ENCODE measurements at regions not wholly inside any gene's neighbourhood (a gene's known extent, or its start where the extent isn't known, plus 50 kb on each side); places are given as distances from the start of the nearest gene placed in this dataset.
A peak's percentile ranks its signal among the peaks of the same experiment; 100 is the strongest.
"Not testable (repeated sequence)": the region's sequence is repeated elsewhere in the genome, so short reads cannot be mapped to it uniquely, and the experiment has no call there.

DNA sequence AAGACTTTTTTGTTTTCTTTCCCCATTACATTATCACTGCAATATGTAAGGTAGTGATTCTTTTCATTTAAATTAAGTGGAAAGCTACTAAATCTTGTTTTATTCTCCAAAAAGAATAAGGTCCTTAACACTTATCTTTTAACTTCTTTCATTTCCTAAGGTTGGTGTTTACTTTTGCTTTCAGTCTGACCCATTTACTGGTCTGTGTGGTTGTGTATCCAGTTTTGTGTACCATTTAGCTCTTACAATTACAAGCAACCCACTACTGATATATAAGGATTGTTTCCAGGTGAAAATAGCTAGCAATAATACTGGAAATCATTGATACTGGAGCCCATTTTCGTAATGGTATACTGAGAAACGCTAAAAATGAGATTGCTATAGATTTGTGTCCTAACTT lies 123.1 kb upstream of the CXorf66 start:
- intact Hi-C loops (cut with DNase I) = no loop called here
- no peak for DNase-seq

DNA sequence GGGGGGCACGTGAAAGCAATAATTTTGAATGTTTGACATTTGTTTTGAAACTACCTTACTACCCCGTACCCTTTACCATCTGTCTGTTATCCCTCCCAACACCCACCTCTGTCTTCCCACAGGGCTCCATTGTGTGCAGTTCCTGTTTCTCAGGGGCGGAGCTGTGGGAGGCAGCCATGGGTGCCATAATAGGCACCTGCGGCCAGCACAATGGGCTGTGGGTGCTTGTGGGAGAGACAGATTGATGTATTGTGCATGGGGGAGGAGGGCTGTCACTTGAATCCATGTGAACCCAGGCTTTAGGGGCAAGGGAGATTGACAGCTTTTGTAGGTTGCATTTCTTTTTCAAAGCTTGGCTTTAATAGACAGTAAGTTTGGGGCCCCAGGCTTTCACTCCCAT lies 122.6 kb upstream of the CXorf66 start:
- intact Hi-C loops (cut with DNase I) = no loop called here
- DNase-seq = no peak

DNA sequence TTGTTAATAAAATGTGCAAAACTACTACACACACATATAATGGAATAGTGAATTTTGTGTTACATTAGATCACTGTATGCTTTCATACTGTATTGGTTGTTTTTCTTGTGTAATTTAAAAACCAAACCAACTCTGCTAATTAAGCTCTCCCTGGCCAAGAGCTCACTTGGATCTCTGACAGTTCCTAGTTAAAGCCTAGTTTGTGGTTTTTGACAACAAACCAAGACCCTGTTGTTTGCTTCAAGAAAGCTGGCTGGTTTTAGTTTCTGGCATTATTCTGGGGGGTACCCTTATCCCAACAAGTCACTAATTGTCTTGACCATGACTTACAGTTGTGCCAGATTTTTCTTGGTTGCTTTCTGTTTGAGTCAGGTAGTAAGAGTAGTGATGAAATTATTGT lies 121.4 kb upstream of the CXorf66 start:
- intact Hi-C loops (cut with DNase I) = no loop called here
- DNase-seq = no peak

DNA sequence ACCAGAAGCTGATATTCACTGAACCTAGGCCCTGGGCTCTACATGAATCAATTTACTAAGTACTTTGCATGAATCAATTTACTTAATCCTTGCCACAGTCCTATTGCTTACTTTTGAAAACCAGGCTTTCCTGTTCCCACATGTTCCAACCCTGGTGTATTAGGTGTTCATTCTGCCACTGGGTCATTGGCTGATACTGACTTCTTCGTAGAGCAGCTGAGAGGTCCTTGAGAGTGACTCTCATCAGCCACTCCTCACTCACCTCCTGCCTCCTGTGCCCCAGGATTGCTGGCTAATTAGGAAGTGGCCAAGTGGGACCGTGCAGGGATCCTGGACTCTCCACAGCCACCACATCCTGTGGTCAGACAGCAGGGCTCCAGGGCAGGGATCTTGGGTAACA lies 109.5 kb upstream of the CXorf66 start:
- DNase-seq; intact Hi-C loops (cut with DNase I): not testable (repeated sequence)

DNA sequence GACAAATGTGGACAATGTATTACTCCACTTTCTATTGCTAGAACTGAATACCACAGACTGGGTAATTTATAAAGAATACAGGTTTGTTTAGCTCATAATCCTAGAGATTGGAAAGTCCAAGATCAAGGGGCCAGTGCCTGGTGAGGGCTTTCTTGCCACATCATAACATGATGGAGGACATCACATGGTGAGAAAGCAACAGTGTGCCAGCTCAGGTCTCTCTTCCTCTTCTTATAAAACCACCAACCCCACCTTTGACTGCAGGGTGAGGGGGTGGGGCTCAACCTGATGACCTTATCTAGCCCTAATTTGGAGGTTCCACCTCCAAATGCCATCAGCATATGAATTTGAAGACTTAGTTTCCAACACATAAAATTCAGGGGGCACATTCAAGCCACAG lies 105.7 kb upstream of the CXorf66 start:
- no peak for DNase-seq
- intact Hi-C loops (cut with DNase I) = no loop called here

DNA sequence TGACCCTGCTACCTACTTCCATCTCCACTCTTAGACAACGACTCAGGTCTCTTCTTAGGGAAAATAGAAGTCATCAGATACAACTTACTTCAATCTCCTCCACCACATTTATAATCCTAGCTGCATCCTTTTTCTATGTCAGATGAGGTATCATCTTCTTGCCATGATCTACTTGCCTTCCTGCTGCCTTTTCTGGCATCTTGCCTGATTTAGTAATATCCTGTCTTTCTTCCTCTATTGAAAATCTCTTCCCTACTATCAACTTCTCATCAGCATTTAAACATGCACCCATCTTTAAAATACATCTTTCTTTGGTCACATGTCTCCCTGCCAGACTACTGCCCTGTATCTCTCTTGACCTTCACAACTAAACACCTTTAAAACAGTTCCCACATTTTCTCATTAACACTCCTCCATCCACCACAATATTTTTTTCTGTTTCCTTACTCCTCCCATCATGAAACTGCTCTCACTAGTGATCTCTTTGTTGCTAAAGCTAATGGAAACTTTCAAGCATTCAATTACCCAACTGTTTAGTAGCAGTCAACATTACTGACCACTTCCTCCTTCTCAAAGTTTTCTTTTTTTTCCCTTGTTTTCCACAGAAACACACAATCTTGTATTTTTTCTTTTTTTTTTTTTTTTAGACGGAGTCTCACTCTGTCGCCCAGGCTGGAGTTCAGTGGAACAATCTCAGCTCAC lies 100.8 kb upstream of the CXorf66 start:
- DNase-seq = no peak
- intact Hi-C loops (cut with DNase I) = no loop called here

DNA sequence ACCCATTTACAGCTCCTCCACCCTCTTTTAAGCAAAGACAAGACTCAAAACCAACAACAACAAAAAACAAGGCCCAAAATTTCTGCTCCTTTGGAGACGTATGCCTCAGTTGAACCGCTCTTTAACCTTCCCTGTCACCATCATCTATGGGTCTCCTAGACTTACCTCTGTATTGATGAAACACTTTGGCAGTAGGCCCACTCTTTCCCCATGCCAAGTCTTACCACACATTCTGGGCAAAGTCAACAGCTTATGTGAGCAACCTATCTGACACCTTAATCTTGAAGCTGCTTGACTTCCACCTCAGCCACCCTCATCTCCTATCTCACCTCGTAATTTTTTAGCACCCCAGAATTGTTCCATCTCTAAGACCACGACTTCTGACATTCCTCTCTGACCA lies 99.7 kb upstream of the CXorf66 start:
- intact Hi-C loops (cut with DNase I) = no loop called here
- no peak for DNase-seq

DNA sequence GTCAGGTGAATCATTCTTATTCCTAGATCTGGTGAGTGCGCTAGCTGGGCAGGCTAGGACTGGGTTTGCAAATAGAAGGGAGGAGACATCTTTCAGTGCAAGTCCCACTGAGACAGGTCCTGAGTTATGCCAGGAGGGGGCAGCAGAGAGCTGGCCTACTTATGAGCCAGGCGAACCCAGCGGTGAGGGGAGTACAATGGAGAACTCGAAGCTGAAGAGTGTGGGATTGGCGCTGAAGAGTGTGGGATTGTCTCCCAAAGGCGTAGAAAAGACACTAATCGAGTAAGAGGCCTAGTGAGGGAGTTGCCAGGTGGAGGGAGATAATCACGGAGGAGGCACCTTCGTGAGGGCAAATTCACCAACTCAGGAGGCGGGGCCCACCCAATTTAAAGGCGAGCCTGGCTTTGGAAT lies 91.7 kb upstream of the CXorf66 start:
- peak; percentile 37 to 95 (median 76) for DNase-seq
- intact Hi-C loops (cut with DNase I) = loop anchor here (1.0 to 10.0 kb wide), 3 partner anchors 84 to 608 kb away; partner anchors contain the start of gene SOX3

DNA sequence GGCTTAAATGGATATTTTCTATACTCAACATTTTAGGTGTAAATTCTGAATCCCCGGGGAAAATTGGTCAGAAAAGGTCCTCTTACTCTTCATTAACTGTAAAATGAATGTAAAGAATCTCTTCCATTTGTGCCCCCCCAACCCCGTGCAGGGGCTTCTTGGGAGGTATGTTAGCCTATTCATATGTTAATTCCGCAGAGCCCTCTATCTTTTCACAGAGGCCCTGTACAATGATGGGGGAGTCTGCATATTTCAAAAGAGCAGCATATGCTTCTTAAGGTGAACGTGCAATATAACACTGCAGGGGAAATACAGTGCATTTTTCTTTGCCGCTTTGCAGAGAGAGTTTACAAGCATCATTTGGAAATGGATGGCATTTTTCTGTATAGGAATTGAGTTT lies 88.5 kb upstream of the CXorf66 start:
- intact Hi-C loops (cut with DNase I) = loop anchor here (10.0 kb wide), 1 partner anchor 451 kb away; the partner anchor contains the start of gene SOX3
- no peak for DNase-seq

DNA sequence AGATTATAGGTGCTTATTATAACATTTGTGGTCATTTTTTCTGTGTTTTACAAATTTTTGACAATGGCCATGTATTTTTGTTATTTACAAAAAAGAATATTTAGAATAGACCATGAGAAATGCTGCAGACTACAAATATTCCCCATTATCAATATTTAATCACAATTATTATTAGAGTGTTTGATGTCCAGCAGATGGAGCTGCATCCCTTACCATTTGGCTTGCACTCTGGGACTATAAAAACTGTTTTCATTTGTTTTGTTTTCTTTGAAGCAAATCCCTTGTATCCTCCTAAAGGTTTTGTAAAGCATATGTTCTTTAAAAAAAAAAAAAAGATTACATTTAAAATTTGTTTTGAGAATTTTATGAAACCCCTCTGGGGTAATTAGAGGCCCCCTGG lies 85.6 kb upstream of the CXorf66 start:
- no peak for DNase-seq
- intact Hi-C loops (cut with DNase I) = loop anchor here (10.0 kb wide), 1 partner anchor 454 kb away; the partner anchor contains the start of gene SOX3

DNA sequence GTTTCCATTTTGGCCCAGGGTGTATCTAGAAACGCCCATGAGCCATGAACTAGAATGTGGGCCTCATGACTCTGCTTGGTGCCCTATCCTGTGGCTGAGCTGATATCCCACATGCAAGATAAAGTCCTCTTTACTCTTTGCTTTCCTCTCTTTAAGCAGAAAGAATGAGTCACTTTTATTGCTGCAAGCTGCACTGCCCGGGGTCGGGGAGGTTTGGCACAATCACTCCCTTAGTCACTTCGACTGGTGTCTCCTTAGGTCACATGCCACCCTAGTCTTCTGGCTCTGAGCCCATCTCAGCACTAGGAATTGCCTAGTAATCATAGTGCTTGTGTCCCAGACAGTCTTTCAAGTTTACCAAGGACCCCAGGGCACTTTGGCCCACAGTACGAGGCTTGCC lies 75.1 kb upstream of the CXorf66 start:
- no peak for DNase-seq
- intact Hi-C loops (cut with DNase I) = no loop called here

DNA sequence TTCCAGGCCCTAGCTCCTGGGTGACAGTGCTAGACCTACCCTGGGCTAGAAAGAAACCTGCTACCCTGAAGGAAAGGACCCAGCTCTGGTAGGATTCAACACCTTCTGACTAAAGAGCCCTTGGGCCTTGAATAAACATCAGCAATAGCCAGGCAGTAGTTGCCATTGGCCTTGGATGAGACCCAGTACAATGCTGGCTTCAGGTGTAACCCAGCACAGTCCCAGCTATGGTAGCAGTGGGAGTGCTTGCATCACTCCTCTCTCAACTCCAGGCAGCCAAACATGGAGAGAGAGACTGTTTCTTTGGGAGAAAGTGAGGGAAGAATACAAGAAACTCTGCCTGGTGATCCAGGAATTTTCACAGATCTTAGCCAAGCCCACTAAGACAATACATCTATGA lies 73.5 kb upstream of the CXorf66 start:
- intact Hi-C loops (cut with DNase I) = no loop called here

DNA sequence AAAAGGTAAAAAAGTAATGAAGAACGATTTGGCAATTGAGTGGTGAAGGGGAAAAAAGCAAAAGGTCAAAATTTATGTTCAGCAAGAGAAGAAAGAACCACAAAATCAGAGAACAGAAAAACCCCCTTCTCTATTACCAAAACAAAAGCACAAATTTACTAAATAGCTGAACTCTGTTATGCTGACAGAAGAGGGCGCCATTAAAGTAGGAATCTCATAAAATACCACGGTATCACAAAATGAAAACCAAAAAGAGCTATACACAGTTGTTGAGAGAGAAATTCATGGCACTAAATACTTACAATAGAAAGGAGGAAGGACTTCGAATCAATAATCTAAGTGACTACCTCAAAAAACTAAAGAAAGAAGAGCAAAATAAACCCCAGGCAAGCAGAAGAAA lies 69.6 kb upstream of the CXorf66 start:
- intact Hi-C loops (cut with DNase I) = no loop called here
- no peak for DNase-seq

More for the DNA sequence above, 73.5 kb upstream of the CXorf66 start:
- no peak for DNase-seq

DNA sequence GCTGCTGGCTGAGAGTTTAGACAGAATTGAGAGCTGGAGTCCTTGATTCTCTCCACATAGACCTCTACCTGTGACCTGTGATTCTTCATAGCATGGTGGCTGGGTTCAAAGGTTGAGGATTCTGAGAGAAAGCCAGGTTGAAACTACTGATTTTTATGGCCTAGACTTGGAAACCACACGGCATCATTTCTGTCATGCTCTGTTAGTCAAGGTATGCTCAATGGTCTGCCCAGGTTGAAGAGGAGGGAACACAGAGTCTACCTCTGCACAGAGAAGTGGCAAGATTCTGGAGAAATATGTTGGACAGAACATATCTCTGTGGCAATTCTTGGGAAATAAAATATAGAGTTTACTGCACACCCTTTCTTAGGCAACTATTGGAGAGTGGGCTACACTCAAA lies 57.2 kb upstream of the CXorf66 start:
- DNase-seq = no peak
- intact Hi-C loops (cut with DNase I) = no loop called here

DNA sequence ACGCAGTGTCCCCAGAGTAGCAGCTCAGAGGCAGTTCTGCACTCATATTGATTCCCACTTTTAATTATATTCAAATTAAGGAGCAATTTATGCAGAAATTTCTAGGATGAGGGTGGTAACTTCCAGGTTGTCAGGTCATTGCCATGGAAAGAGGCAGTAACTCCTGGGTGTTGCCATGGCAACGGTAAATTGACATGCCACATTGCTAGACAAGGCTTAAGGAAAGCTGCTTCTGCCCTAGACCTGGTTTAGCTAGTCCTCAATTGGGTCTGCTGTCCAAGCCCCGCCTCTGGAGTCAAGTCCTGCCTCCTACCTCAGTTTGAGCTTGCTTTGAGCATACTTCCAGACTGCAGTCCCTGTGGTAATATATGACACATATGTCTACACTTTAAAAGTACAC lies 53.8 kb upstream of the CXorf66 start:
- DNase-seq; intact Hi-C loops (cut with DNase I): not testable (repeated sequence)
